HEK293 (cell line): ENCODE measurements at regions not wholly inside any gene's neighbourhood (a gene's known extent, or its start where the extent isn't known, plus 50 kb on each side); places are given as distances from the start of the nearest gene placed in this dataset.

Experiments used
- CTCF ChIP-seq: fragments of 450-650 bp; formaldehyde crosslinking; IDR thresholded peaks from 2 replicates; pipeline ENCODE4 v1.5.1; 2016; ENCODE audit warnings: missing biosample characterization, missing genetic modification characterization
- ZBTB17 ChIP-seq: fragments of 450-650 bp; formaldehyde crosslinking; IDR thresholded peaks from 2 replicates; pipeline ENCODE4 v1.5.1; 2016; ENCODE audit warnings: missing biosample characterization, missing genetic modification characterization
- ZBTB21 ChIP-seq: fragments of 450-650 bp; formaldehyde crosslinking; IDR thresholded peaks from 2 replicates; pipeline ENCODE4 v1.5.1; 2017; ENCODE audit warnings: missing biosample characterization, missing genetic modification characterization
- ZBTB7A ChIP-seq: fragments of 450-650 bp; formaldehyde crosslinking; IDR thresholded peaks from 2 replicates; pipeline ENCODE4 v1.5.1; 2016; ENCODE audit warnings: low read depth, missing biosample characterization, missing genetic modification characterization
- ZNF155 ChIP-seq: fragments of 450-650 bp; formaldehyde crosslinking; IDR thresholded peaks from 2 replicates; pipeline ENCODE4 v1.5.1; 2016; ENCODE audit warnings: missing biosample characterization, missing genetic modification characterization
- ZNF311 ChIP-seq: fragments of 450-650 bp; formaldehyde crosslinking; IDR thresholded peaks from 2 replicates; pipeline ENCODE4 v1.5.1; 2017; ENCODE audit warnings: missing biosample characterization, missing genetic modification characterization, borderline replicate concordance
- ZNF510 ChIP-seq: fragments of 450-650 bp; formaldehyde crosslinking; IDR thresholded peaks from 2 replicates; pipeline ENCODE4 v1.5.1; 2018; ENCODE audit warnings: mild to moderate bottlenecking, missing genetic modification characterization, missing biosample characterization; ENCODE audit not compliant: insufficient replicate concordance
- ZNF777 ChIP-seq: fragments of 450-650 bp; formaldehyde crosslinking; IDR thresholded peaks from 2 replicates; pipeline ENCODE4 v1.5.1; 2017; ENCODE audit warnings: missing biosample characterization, missing genetic modification characterization, borderline replicate concordance
- ZXDB ChIP-seq: fragments of 450-650 bp; formaldehyde crosslinking; IDR thresholded peaks from 2 replicates; pipeline ENCODE4 v1.5.1; 2016; ENCODE audit warnings: missing biosample characterization, missing genetic modification characterization

- TF ChIP-seq ZNF510 (tag by site-specific recombination) (no peak), CTCF (tag by site-specific recombination) (no peak), ZXDB (tag by site-specific recombination) (no peak), ZBTB21 (no peak), ZBTB7A (tag by site-specific recombination) (no peak), ZNF311 (tag by site-specific recombination) (no peak), ZBTB17 (tag by site-specific recombination) (no peak), ZNF155 (tag by site-specific recombination) (no peak), ZNF777 (no peak)
Observed at GRCh38 chr1:193451606-193452005, 265.2 kb upstream of the B3GALT2 start.
